ENCODE measurements at regions not wholly inside any gene's neighbourhood (a gene's known extent, or its start where the extent isn't known, plus 50 kb on each side); places are given as distances from the start of the nearest gene placed in this dataset.

- DNase-seq (ENCODE audit: low read depth in 2 of 3, low spot score in 2 of 3) = no peak
Measured at GRCh38 chr21:35352066-35352770, 303.1 kb upstream of the RUNX1 start.

- DNase-seq (ENCODE audit: low read depth in 2 of 3, low spot score in 2 of 3) = no peak
Measured at GRCh38 chr21:35351434-35351833, 302.3 kb upstream of the RUNX1 start.

GRCh38 chr21:35350965-35351364, 301.9 kb upstream of the RUNX1 start:
- DNase-seq (ENCODE audit: low read depth in 2 of 3, low spot score in 2 of 3) = no peak

- DNase-seq (ENCODE audit: low read depth in 2 of 3, low spot score in 2 of 3) = no peak
Measured at GRCh38 chr21:35349376-35350080, 300.4 kb upstream of the RUNX1 start.

GRCh38 chr21:35348686-35349085, 299.6 kb upstream of the RUNX1 start:
- DNase-seq (ENCODE audit: low read depth in 2 of 3, low spot score in 2 of 3) = no peak

- DNase-seq (ENCODE audit: low read depth in 2 of 3, low spot score in 2 of 3) = no peak
Measured at GRCh38 chr21:35346697-35347096, 297.6 kb upstream of the RUNX1 start.

- no peak for DNase-seq (ENCODE audit: low read depth in 2 of 3, low spot score in 2 of 3)
Measured at GRCh38 chr21:35345954-35346353, 296.9 kb upstream of the RUNX1 start.

GRCh38 chr21:35344582-35344981, 295.5 kb upstream of the RUNX1 start:
- no peak for DNase-seq (ENCODE audit: low read depth in 2 of 3, low spot score in 2 of 3)

- DNase-seq (ENCODE audit: low read depth in 2 of 3, low spot score in 2 of 3) = no peak
Measured at GRCh38 chr21:35343046-35343819, 294.1 kb upstream of the RUNX1 start.

GRCh38 chr21:35342440-35342839, 293.3 kb upstream of the RUNX1 start:
- DNase-seq (ENCODE audit: low read depth in 2 of 3, low spot score in 2 of 3) = no peak

GRCh38 chr21:35340273-35340672, 291.2 kb upstream of the RUNX1 start:
- no peak for DNase-seq (ENCODE audit: low read depth in 2 of 3, low spot score in 2 of 3)

- DNase-seq (ENCODE audit: low read depth in 2 of 3, low spot score in 2 of 3) = no peak
Measured at GRCh38 chr21:35338881-35339632, 290.0 kb upstream of the RUNX1 start.

- DNase-seq (ENCODE audit: low read depth in 2 of 3, low spot score in 2 of 3) = no peak
Measured at GRCh38 chr21:35338281-35338680, 289.2 kb upstream of the RUNX1 start.

- DNase-seq (ENCODE audit: low read depth in 2 of 3, low spot score in 2 of 3) = no peak
Measured at GRCh38 chr21:35337573-35337972, 288.5 kb upstream of the RUNX1 start.

GRCh38 chr21:35336534-35336933, 287.4 kb upstream of the RUNX1 start:
- no peak for DNase-seq (ENCODE audit: low read depth in 2 of 3, low spot score in 2 of 3)

- DNase-seq (ENCODE audit: low read depth in 2 of 3, low spot score in 2 of 3) = no peak
Measured at GRCh38 chr21:35335951-35336446, 286.9 kb upstream of the RUNX1 start.

GRCh38 chr21:35333831-35334618, 284.9 kb upstream of the RUNX1 start:
- no peak for DNase-seq (ENCODE audit: low read depth in 2 of 3, low spot score in 2 of 3)

- DNase-seq (ENCODE audit: low read depth in 2 of 3, low spot score in 2 of 3) = no peak
Measured at GRCh38 chr21:35332841-35333426, 283.8 kb upstream of the RUNX1 start.

GRCh38 chr21:35329940-35330660, 281.0 kb upstream of the RUNX1 start:
- DNase-seq (ENCODE audit: low read depth in 2 of 3, low spot score in 2 of 3) = no peak

All from activated CD8-positive, alpha-beta memory T cell treated with anti-CD3 and anti-CD28 coated beads for 48 hours (primary cell).